Endothelial cell of umbilical vein (primary cell): ENCODE measurements at regions not wholly inside any gene's neighbourhood (a gene's known extent, or its start where the extent isn't known, plus 50 kb on each side); places are given as distances from the start of the nearest gene placed in this dataset.

Experiments
- BruUV-seq: library from RNA; stranded (reverse); fragments of 400-500 nt; replicated peaks from 2 replicates; lab custom pipeline; 2021; lab: Mats Ljungman, UMichigan
- CTCF ChIA-PET: fragments of 300-600, 350-600 bp; sonication (Branson Sonifier 250); formaldehyde crosslinking; loops from one replicate; lab custom pipeline; 2021; ENCODE audit warnings: antibody characterized with exemption, inconsistent platforms; lab: Charles Lee
- POLR2A ChIA-PET: fragments of 300-600, 350-600 bp; sonication (Branson Sonifier 250); formaldehyde crosslinking; loops from one replicate; lab custom pipeline; 2021; ENCODE audit warnings: antibody characterized with exemption, inconsistent platforms; lab: Charles Lee
- DNase-seq: peaks from one replicate; pipeline ENCODE4 v3.0.0-alpha.2; 2011; ENCODE audit warnings: low read depth, low spot score
- FAIRE-seq: peaks from 2 replicates; lab custom pipeline; 2011; peaks lifted over from hg19 to GRCh38; lab: Jason Lieb, UNC
- H2AFZ ChIP-seq: 2 replicates; pipeline ENCODE4 v1.6.0; 2012; ENCODE audit warnings: low read depth, low read length, control low read depth, inconsistent platforms
- H3K27ac ChIP-seq: 2 replicates; pipeline ENCODE4 v1.5.1; 2011; ENCODE audit warnings: low read depth, mild to moderate bottlenecking, control low read depth, low read length, moderate library complexity; ENCODE audit not compliant: insufficient read depth
- H3K27me3 ChIP-seq, 2 experiments: 2 replicates each; pipeline versions ENCODE4 v1.6.0 to v1.6.1; 2011; ENCODE audit warnings: low read length in 2 of 2, mixed read lengths in 1 of 2; ENCODE audit not compliant: control insufficient read depth in 2 of 2, insufficient read depth in 2 of 2
- H3K36me3 ChIP-seq, 2 experiments: 2 replicates in 1 of 2; 3 replicates in 1 of 2; pipeline ENCODE4 v1.5.1; 2011; ENCODE audit warnings: low read length in 2 of 2, mild to moderate bottlenecking in 1 of 2, moderate library complexity in 1 of 2; ENCODE audit not compliant: control insufficient read depth in 2 of 2, insufficient read depth in 2 of 2; ENCODE audit errors: extremely low read depth in 1 of 2
- H3K4me1 ChIP-seq: 3 replicates; pipeline ENCODE4 v1.5.1; 2011; ENCODE audit warnings: mild to moderate bottlenecking, low read length; ENCODE audit not compliant: control insufficient read depth, insufficient read depth; ENCODE audit errors: extremely low read depth
- H3K4me2 ChIP-seq: 2 replicates; pipeline ENCODE4 v1.6.1; 2011; ENCODE audit warnings: low read length, control low read depth, mixed read lengths; ENCODE audit not compliant: insufficient read depth
- H3K4me3 ChIP-seq, 3 experiments: fragments of 200-600 bp in 1 of 3; sonication (generic), shearing (Covaris generic) in 1 of 3; replicated peaks in 1 of 3; 2 replicates each; pipeline ENCODE4 v1.5.1; 2011 to 2016; ENCODE audit warnings: control low read depth in 3 of 3, low read length in 3 of 3, mild to moderate bottlenecking in 2 of 3, inconsistent platforms in 1 of 3, low read depth in 1 of 3, moderate library complexity in 1 of 3; ENCODE audit not compliant: insufficient read depth in 1 of 3
- H3K79me2 ChIP-seq: 2 replicates; pipeline ENCODE4 v1.6.0; 2012; ENCODE audit warnings: low read length, inconsistent platforms; ENCODE audit not compliant: control insufficient read depth, insufficient read depth
- H3K9ac ChIP-seq: replicated peaks from 2 replicates; pipeline ENCODE3; 2011; ENCODE audit warnings: low read length, control low read depth; ENCODE audit not compliant: insufficient read depth; ENCODE audit errors: extremely low read depth
- H3K9me1 ChIP-seq: replicated peaks from 3 replicates; pipeline ENCODE4 v1.6.0; 2011; ENCODE audit warnings: mild to moderate bottlenecking, low read length; ENCODE audit not compliant: control insufficient read depth, insufficient read depth; ENCODE audit errors: extremely low read depth
- H3K9me3 ChIP-seq: replicated peaks from 2 replicates; pipeline ENCODE4 v1.5.1; 2012; ENCODE audit warnings: low read length, inconsistent platforms; ENCODE audit not compliant: control insufficient read depth, insufficient read depth
- H4K20me1 ChIP-seq: replicated peaks from 2 replicates; pipeline ENCODE3; 2011; ENCODE audit warnings: mild to moderate bottlenecking, low read length; ENCODE audit not compliant: control insufficient read depth, insufficient read depth; ENCODE audit errors: extremely low read depth
- CTCF ChIP-seq, 2 donors: IDR thresholded peaks; 1 replicate in 1 of 2; 2 replicates in 1 of 2; pipeline ENCODE4 v1.5.1; 2011; ENCODE audit warnings: low read length in 2 of 2, mild to moderate bottlenecking in 2 of 2, moderate library complexity in 2 of 2, control low read depth in 1 of 2, inconsistent platforms in 1 of 2, low read depth in 1 of 2; ENCODE audit not compliant: insufficient read depth in 1 of 2; ENCODE audit errors: extremely low read depth in 1 of 2
- EZH2 ChIP-seq: IDR thresholded peaks from 2 replicates; pipeline ENCODE4 v1.6.1; 2012; ENCODE audit warnings: borderline replicate concordance, low read depth, mild to moderate bottlenecking, moderate library complexity, low read length, inconsistent platforms; ENCODE audit not compliant: severe bottlenecking
- FOS ChIP-seq: IDR thresholded peaks from 2 replicates; pipeline ENCODE4 v1.6.1; 2011; ENCODE audit warnings: mild to moderate bottlenecking, low read length, moderate library complexity, borderline replicate concordance; ENCODE audit not compliant: insufficient read depth
- GATA2 ChIP-seq: IDR thresholded peaks from 2 replicates; pipeline ENCODE4 v1.7.0; 2011; ENCODE audit warnings: low read depth, mild to moderate bottlenecking, moderate library complexity, mixed read lengths, low read length; ENCODE audit not compliant: insufficient read length, insufficient read depth
- JUN ChIP-seq: IDR thresholded peaks from 2 replicates; pipeline ENCODE4 v1.6.1; 2011; ENCODE audit warnings: borderline replicate concordance, low read depth; ENCODE audit not compliant: insufficient read length, insufficient read depth
- MYC ChIP-seq: IDR thresholded peaks from one replicate; pipeline ENCODE4 v1.6.1; 2011; ENCODE audit warnings: mild to moderate bottlenecking, low read depth, low read length
- POLR2A ChIP-seq: IDR thresholded peaks from 2 replicates; pipeline ENCODE4 v1.6.1; 2012; ENCODE audit warnings: low read depth, mild to moderate bottlenecking, control low read depth, low read length
- POLR2AphosphoS5 ChIP-seq: IDR thresholded peaks from 2 replicates; pipeline ENCODE4 v1.6.1; 2012; ENCODE audit warnings: low read depth, mild to moderate bottlenecking, control low read depth, low read length, moderate library complexity; ENCODE audit not compliant: insufficient read depth
- dilution Hi-C: fragments of 300-500 bp; cut with MboI; formaldehyde crosslinking; loops from one replicate; pipeline ENCODE4 v1.15.0; 2019; ENCODE audit warnings: low sequenced_read_pairs; ENCODE audit not compliant: extremely low pct_ligation_motif_present
- intact Hi-C: fragments of 100-400 bp; cut with micrococcal nuclease; formaldehyde crosslinking; loops from one replicate; pipeline ENCODE4 v1.10.0; 2022
- TF ChIP-seq, protein P1 (sequence below): IDR thresholded peaks from 2 replicates; pipeline ENCODE4 v1.6.1; 2011; ENCODE audit not compliant: insufficient read depth, insufficient read length

GRCh38 chr1:222283147-222283768 is 264.6 kb downstream of the HHIPL2 start:
- H3K27ac ChIP-seq, result no peak overlapping the region
- H3K9me3 ChIP-seq, result no peaks in the 10 kb centered on the region
- no peak overlapping the region for H2AFZ ChIP-seq
- TF ChIP-seq FOS, result no peak
- TF ChIP-seq EZH2, result no peak
- no peak for TF ChIP-seq POLR2A
- no peak for TF ChIP-seq GATA2
- TF ChIP-seq CTCF (IDR thresholded peaks at IDR 0.05; ENCODE audit: extremely low read depth in 1 of 2, insufficient read depth in 1 of 2, low read depth in 1 of 2, low read length in 2 of 2), result no peak
- TF ChIP-seq, protein P1, sequence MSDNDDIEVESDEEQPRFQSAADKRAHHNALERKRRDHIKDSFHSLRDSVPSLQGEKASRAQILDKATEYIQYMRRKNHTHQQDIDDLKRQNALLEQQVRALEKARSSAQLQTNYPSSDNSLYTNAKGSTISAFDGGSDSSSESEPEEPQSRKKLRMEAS, result no peak
- no peak for TF ChIP-seq POLR2AphosphoS5
- TF ChIP-seq MYC, result no peak
- no peak for TF ChIP-seq JUN
- no peak overlapping the region for H3K4me3 ChIP-seq
- H3K27me3 ChIP-seq, result no peaks in the 10 kb centered on the region
- no peak for DNase-seq
- no peak overlapping the region for H3K9ac ChIP-seq
- H3K4me2 ChIP-seq, result no peak overlapping the region
- BruUV-seq, result no TSS peak
- dilution Hi-C loops, result no loop called here
- H3K79me2 ChIP-seq, result no peaks in the 10 kb centered on the region
- FAIRE-seq, result no peak
- no peaks in the 10 kb centered on the region for H3K9me1 ChIP-seq
- H4K20me1 ChIP-seq, result no peaks in the 10 kb centered on the region
- no peaks in the 10 kb centered on the region for H3K4me1 ChIP-seq
- POLR2A ChIA-PET, result no interaction called here
- intact Hi-C loops, result no loop called here
- H3K36me3 ChIP-seq, result no peaks in the 10 kb centered on the region
- CTCF ChIA-PET, result no interaction called here
